ENCODE measurements at regions not wholly inside any gene's neighbourhood (a gene's known extent, or its start where the extent isn't known, plus 50 kb on each side); places are given as distances from the start of the nearest gene placed in this dataset.

GRCh38 chr11:115767047-115767802 lies 263.0 kb upstream of the CADM1 start:
- no peak for DNase-seq (ENCODE audit: low spot score)

DNA sequence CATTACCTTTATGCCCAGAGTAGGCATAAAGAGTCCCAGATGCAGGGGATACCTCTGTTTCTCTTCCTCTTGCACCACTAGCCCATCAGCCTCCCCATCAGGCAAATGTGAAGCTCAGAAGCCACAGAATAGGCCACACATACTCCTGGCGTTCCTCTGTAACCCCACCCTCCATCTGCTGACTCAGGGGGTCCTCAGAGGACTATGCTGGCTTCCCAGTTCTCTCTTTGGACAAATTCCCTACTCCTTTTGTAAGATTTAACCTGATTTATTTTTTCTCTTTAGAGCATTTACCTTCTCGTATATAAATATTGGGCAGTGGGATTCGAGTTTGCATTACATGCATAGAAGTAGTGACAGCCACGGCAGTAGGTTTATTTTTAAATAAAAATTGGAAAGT lies 262.3 kb upstream of the CADM1 start:
- DNase-seq (ENCODE audit: low spot score): no peak

GRCh38 chr11:115765803-115766239 lies 261.6 kb upstream of the CADM1 start:
- peak; percentile 72 for DNase-seq (ENCODE audit: low spot score)

DNA sequence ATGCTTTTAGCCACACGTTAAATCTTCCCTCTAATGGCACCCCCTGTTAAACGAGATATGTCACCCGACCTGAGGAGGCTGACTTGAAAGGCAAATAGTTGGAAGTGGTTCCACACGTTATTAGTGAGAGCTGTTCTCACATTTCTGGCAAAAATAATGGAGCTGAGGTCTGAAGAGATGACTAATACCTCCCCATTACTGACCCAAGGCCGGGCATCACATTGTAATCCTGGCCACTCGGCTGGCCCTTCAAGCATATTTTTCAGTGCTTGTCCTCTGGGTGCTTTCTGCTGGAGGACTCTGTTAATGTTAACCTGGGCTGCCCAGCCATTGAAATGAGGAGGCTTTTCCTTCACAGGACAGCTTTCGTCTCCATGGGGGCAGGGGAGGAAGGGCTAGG lies 260.0 kb upstream of the CADM1 start:
- DNase-seq (ENCODE audit: low spot score): no peak

DNA sequence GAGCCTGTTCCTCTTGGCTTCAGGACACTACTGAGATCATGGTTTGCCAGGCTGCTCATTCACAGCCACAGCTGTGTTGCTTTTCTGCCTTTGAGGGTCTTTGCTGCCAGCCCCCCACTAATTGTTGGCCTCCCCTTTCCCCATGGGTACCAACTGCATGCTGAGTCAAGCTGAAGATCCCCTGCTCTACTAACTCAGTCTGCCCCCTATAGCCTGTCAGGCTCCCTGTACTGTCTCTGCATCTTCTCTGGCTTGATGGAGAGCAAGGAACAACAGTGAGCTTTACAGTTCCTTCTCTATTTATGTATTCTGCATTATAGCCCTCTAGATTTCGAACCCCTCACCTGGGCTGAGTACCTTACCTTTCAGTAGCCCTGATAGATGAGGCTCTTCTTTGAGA lies 257.6 kb upstream of the CADM1 start:
- no peak for DNase-seq (ENCODE audit: low spot score)

DNA sequence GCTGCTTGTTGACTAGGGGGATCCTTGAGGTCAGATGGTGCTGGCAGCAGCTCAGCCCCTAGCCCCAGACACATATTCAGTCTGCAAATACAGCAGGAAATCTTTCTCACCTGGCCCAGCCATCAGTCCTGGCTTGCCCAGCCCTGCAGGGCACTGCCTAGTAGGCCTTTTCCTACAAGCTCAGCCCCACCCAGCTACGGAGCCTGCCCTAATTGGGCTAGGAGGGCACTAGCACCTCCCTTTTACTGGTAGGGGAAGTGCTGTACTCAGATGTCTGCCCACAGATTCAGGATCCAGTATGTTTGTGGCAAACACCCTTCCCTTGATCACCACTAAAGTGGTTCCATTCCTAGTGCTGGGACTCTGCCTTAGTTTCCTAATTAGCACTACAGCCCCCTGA lies 257.1 kb upstream of the CADM1 start:
- no peak for DNase-seq (ENCODE audit: low spot score)

GRCh38 chr11:115760461-115761320 lies 256.5 kb upstream of the CADM1 start:
- no peak for DNase-seq (ENCODE audit: low spot score)

GRCh38 chr11:115759622-115760460 lies 255.6 kb upstream of the CADM1 start:
- DNase-seq (ENCODE audit: low spot score): no peak

DNA sequence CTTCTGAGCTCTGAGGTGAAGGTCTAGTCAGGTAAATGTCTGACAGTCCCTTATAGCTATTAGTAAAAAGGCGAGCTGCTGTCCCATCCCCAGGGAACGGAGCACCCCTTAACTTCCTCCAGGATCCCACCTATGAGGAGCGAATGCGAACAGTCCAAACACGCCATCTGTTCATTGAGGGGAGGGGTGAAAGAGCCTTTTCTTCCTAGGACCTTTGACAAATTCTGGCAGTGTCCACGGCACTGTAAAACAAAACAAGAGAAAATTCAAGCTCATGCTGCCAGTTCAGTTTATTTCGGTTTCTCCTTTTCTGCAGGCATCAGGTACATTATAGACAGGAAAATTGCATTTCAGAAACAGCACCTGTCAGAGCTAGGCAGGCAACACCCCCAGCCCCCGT lies 253.8 kb upstream of the CADM1 start:
- no peak for DNase-seq (ENCODE audit: low spot score)

DNA sequence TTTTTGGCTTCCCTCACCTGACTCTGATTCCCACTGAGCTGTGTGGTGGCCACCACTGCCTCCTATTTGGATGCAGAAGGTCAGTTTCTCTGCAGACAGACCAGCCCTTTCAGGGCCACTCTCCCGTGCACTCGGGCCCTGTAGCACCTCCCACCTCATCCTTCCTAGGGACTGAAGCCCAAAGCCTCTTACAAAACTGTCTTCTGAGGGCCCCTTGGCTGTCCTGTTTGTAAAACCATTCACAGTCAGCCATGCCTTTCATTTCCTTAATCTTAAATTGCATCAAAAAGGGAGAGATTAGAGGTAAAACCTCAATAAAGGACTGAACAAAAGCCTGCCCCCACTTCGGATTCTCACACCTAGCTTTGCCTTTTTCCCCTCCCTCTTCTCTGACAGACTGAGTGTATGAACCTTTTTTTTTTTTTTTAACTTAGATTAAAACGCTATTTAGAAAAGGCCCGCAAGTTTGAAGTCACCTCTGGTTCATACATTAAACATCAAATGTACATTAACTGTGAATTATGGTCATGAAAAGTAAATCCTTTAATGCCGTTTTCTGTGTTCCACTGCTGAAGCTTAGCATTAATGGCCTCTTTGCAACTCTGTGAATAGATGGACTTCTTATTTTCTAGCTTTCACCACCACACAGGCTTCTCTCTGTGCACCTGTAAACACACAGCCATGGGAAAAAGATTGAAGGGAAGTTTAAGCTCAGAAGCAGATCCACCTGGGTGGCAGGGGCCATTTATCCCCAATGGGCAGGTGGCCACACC lies 247.2 kb upstream of the CADM1 start:
- DNase-seq (ENCODE audit: low spot score): no peak

GRCh38 chr11:115745610-115746512 lies 241.6 kb upstream of the CADM1 start:
- DNase-seq (ENCODE audit: low spot score): no peak

- DNase-seq (ENCODE audit: low spot score): no peak
These were observed 240.9 kb upstream of the CADM1 start for GRCh38 chr11:115745066-115745465.

DNA sequence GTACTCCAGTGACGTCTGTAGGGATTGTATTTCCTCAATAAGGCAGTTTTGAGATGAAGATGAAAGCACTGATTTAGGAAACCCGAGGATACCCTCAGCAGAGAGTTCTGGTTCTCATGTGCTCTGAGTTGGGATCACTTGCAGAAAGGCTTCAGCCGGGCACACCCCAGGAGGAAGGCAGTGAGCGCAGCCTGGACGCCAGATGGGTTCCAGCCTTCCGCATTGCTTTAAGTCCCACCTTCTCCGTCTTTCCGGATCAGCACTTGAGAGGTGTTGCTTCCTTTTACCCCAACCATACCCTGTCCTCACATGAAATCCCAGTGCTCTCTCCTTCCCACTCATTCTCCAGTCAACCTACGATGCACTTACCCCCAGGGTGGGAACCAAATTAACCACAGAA lies 239.5 kb upstream of the CADM1 start:
- no peak for DNase-seq (ENCODE audit: low spot score)

DNA sequence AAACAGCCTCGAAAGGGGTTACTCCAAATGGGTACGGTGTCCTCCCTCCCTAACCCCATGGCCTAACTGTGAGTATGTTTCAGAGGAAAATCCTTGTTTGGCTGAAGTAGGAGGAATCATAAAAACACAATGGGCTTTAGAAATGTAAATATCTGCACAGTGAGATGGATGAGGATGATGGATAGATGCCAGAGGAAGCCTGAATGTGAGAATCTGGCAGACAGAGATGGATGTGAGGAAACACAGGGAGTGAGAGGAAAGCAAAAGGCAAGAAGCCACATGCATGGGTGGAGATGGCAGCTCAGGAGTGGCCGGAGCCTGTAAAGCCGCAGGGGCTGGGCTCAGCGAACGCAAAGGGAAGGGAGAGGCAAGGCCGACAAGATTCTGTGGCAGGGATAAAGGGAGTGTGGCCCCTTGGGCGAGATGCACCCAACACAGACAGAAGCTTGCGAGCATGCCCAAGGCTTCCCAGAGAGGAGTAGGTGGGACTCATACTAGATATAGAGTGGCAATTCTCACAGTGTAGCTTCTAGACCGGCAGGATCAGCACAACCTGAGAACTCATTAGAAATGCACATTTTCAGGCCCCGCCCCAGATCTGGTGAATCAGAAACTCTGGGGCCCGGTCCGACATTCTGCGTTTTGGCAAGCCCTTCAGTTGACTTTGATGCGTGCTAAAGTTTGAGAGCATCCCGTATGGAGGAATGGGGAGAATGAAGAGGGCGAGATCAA lies 237.3 kb upstream of the CADM1 start:
- DNase-seq (ENCODE audit: low spot score): no peak

- no peak for DNase-seq (ENCODE audit: low spot score)
These were observed 236.1 kb upstream of the CADM1 start for GRCh38 chr11:115740324-115740723.

GRCh38 chr11:115739878-115740277 lies 235.7 kb upstream of the CADM1 start:
- DNase-seq (ENCODE audit: low spot score): no peak

GRCh38 chr11:115739146-115739545 lies 234.9 kb upstream of the CADM1 start:
- DNase-seq (ENCODE audit: low spot score): no peak

DNA sequence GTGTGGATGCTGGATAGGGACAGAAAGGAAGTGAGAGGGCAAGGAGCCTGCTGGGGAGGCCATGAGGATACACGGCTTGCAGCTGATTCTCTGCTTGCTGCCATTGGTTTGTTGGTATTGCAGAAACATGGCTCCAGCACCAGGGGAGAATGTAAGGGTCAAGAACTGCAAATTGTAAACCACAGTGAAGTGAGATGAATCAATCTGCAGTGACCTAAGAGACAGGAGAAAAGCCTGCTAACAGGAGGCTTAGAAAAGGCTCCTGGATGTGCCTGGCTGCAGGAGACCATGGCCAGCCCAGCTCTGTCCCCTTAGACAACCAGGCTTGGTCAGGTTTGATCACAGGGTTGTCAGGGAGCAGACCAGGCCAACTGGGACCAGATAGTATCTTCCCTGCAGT lies 233.7 kb upstream of the CADM1 start:
- DNase-seq (ENCODE audit: low spot score): no peak

GRCh38 chr11:115736146-115736545 lies 231.9 kb upstream of the CADM1 start:
- no peak for DNase-seq (ENCODE audit: low spot score)

DNA sequence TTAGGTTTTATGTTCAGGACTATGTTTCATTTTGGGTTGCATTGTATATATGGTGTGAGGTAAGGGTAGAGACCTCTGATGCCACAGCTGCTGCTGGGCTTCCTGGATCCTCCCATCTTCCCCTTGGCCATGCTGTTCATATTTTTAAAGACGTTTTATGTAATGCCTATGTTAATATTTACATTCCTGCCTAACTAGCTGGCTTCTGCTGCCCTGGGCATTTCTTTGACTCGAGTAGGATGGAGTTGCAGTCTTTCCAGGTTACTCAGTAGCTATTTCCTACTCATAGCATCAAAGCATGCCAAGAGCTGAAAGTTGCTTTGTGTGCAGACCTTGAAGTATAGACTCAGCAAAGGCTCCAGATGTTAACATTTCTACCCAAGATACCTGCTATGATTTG lies 220.5 kb upstream of the CADM1 start:
- no peak for DNase-seq (ENCODE audit: low spot score)
